ENCODE measurements at regions not wholly inside any gene's neighbourhood (a gene's known extent, or its start where the extent isn't known, plus 50 kb on each side); places are given as distances from the start of the nearest gene placed in this dataset.

GRCh38 chr13:64725492-64725891, 2504.6 kb downstream of the PCDH9 start:
- TF ChIP-seq CTCF (IDR thresholded peaks at IDR 0.05) (no peak), POLR2A (IDR thresholded peaks at IDR 0.05; ENCODE audit: low read depth) (no peak), POLR2AphosphoS5 (IDR thresholded peaks at IDR 0.05) (no peak)

All from esophagus muscularis mucosa (tissue), 3 donors.